Heart left ventricle (tissue), 13 donors: ENCODE measurements at regions not wholly inside any gene's neighbourhood (a gene's known extent, or its start where the extent isn't known, plus 50 kb on each side); places are given as distances from the start of the nearest gene placed in this dataset.

ENCODE experiments used
- CTCF ChIP-seq, 12 donors: fragments of 200-600 bp; sonication (generic) in 4 of 12; IDR thresholded peaks; one replicate each; pipeline versions ENCODE4 v1.5.0 to v1.8.0; 2018 to 2022; ENCODE audit warnings: antibody characterized with exemption in 12 of 12, mild to moderate bottlenecking in 5 of 12
- POLR2A ChIP-seq, 2 donors: fragments of 450-650 bp; IDR thresholded peaks; one replicate each; pipeline ENCODE4 v1.6.1; 2017; ENCODE audit warnings: antibody characterized with exemption in 2 of 2, mild to moderate bottlenecking in 2 of 2, moderate library complexity in 2 of 2
- donor health status: ischemic (EF 13 %, LVEDD 7.1; RV severe dilation, severe dysfunction).
- donor health status: DM: no; HTN: yes; CAD: no.
- donor health status: DM: no; HTN: no; CAD: no.
- donor health status: ischemic (EF 25% LVEDD 6.9; RV normal size, moderate dysfunction).
- donor health status: ischemic (EF 25% LVEDD 5.7; RV mildly dilated, moderate dysfunction).
- donor health status: ischemic (EF 35%, LVEDD 5.7; RV mildly dilated, moderate dysfunction).
- donor health status: nonischemic (EF 11% LVEDD 7.7; RV severe dilation, severe dysfunction).
- donor health status: DM: yes; HTN: yes; CAD: no.
- donor health status: PGD.
- donor health status: ischemic (EF 29% LVEDD 5.4; RV normal size, mild dysfunction).
- donor health status: nonischemic (EF 23%, LVEDD 6.1; RV moderate dilation, normal function).

GRCh38 chr3:165613014-165613413 is 224.2 kb downstream of the BCHE start:
- TF ChIP-seq CTCF (IDR thresholded peaks at IDR 0.05), result no peak
- TF ChIP-seq POLR2A (IDR thresholded peaks at IDR 0.05), result no peak
